ENCODE measurements at regions not wholly inside any gene's neighbourhood (a gene's known extent, or its start where the extent isn't known, plus 50 kb on each side); places are given as distances from the start of the nearest gene placed in this dataset.
A peak's percentile ranks its signal among the peaks of the same experiment; 100 is the strongest.

DNA sequence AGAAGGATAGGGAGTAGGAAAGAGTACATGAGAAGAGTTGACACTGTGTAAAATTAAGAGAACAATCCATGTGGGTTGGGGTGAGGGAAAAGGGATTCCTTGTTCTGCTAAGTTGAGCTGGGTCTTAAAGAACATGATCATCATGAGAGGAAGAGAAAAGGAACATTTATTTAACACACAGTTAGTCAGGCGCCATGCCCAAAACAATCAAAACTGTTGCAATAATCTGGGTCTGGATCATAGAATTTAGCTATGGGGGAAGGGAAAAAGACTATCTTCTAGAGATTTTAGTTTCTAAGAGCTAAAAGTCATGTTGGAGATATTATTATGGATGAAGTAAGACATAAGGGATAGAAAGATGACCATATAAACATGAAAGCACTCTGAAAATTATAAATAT is 178.9 kb downstream of the SEM1 start:
- TF ChIP-seq, protein P1, sequence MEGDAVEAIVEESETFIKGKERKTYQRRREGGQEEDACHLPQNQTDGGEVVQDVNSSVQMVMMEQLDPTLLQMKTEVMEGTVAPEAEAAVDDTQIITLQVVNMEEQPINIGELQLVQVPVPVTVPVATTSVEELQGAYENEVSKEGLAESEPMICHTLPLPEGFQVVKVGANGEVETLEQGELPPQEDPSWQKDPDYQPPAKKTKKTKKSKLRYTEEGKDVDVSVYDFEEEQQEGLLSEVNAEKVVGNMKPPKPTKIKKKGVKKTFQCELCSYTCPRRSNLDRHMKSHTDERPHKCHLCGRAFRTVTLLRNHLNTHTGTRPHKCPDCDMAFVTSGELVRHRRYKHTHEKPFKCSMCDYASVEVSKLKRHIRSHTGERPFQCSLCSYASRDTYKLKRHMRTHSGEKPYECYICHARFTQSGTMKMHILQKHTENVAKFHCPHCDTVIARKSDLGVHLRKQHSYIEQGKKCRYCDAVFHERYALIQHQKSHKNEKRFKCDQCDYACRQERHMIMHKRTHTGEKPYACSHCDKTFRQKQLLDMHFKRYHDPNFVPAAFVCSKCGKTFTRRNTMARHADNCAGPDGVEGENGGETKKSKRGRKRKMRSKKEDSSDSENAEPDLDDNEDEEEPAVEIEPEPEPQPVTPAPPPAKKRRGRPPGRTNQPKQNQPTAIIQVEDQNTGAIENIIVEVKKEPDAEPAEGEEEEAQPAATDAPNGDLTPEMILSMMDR (IDR thresholded peaks at IDR 0.05; ENCODE audit: insufficient read depth, low read depth, low read length): no peak

DNA sequence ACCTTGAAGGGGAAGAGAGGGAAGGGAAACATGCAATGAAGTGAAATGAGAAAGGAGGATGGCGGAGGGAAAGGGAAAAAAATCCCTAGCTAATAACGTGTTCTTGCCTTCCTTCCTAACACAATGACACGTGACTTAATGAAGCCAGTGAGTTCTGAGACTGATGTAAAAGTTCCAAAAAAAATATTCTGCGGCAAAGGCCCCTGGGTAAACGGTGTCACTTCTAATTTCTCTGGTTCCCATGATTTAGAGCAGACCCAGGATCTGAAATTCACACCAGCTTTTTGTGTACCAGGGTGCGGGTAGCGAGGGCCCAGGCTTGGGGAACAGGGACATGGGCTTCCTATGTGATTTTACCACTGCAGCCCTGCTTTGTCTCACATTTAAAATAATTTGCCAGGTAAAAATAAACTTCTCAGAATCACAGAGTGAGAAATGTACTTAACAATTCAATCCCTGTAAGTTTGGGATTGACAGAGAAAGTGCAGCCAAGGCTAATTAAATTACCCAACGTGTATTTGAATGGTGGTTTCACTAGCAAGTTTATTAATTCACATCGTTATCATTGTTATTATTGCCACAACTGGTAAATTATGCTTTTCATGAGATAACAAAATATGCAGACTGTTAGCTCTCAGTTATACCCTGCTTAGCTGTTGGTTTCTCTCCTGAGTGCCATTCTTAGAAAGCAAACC is 182.4 kb downstream of the SEM1 start:
- TF ChIP-seq, protein P1 (IDR thresholded peaks at IDR 0.05; ENCODE audit: insufficient read depth, low read depth, low read length): no peak
- H3K4me3 ChIP-seq (ENCODE audit: low read depth, low read length): no peak overlapping the region
- DNase-seq (ENCODE audit: low read depth): no peak

More for the DNA sequence above, 178.9 kb downstream of the SEM1 start:
- H3K4me3 ChIP-seq (ENCODE audit: low read depth, low read length): no peak overlapping the region
- DNase-seq (ENCODE audit: low read depth): no peak

DNA sequence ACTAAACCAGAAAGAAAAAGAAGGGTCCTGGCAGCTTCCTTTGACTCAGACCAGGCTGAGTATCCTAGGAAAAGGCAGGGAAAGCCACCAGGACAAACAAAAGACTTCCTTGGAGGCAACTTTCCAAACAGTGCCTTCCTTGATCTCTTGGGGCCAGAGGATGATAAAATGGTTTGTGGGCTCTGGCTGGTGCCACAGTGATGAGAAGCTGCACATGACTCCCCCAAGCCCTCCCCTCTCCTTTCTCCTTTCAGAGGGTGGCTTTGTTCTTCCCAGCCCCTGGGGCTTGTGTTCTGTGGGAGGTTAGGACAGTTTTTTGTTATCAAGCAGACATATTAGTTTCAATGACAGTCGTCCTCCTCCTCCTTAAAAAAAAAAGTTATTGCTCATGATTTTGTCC is 183.2 kb downstream of the SEM1 start:
- no peak overlapping the region for H3K4me3 ChIP-seq (ENCODE audit: low read depth, low read length)
- DNase-seq (ENCODE audit: low read depth): no peak
- TF ChIP-seq, protein P1 (IDR thresholded peaks at IDR 0.05; ENCODE audit: insufficient read depth, low read depth, low read length): no peak

DNA sequence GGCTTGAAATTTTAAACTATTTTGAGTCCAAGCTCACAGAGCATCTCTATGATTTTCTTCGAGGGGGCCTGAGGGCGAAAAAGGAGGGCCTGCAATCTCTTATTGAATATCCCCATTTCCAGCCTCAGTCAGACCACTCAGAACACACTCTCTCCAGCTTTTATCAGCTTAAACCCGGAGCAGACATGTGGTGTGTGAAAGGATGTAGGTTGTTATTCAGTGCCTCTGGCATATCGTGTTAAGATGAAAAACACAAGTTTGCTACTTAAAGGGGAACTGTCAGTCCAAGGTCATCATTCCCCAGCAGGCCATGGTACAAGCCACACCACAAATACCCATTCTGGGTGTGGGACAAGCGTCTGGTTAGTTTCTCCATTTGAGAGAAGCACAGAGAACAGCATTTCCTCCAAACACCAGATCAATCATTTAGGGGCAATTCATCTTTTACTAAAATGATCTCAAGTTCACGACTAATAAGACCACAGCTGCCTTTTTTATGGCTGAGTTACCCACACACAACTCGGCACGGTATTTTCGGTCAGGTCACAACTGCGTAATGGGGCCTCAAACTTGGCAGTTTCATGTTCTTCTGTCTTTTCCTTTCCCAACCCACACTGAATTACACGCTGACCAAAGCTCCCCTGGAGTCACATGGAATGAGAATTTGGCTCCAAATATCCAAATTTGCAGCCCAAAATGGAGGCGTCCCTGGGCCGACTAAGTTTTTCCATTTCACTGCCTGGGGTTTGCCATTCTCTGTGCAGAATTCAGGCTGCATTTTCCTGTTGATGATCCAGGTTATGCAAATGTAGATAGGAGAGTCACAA is 188.4 kb downstream of the SEM1 start:
- TF ChIP-seq, protein P1 (IDR thresholded peaks at IDR 0.05; ENCODE audit: insufficient read depth, low read depth, low read length): no peak
- no peak for DNase-seq (ENCODE audit: low read depth)
- H3K4me3 ChIP-seq (ENCODE audit: low read depth, low read length): no peak overlapping the region

DNA sequence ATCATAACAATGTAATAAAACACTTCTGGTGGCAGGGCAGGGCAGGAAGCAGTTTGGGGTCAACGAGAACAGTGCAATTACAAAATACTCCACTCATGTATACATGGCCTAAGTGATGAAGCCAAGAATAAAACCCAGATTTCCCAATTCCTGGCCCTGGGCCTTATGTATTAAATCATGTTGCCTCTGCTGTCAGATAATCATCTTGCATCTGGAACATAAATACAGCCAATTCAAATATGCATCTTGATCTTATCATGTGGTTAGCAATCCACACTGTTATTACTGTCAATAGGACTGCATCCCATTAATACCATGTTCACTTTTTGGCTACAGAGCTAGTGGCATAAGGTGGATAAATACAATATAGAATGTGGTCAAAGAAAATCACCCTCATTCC is 186.5 kb upstream of the SLC25A13 start:
- H3K4me3 ChIP-seq (ENCODE audit: low read depth, low read length): no peak overlapping the region
- DNase-seq (ENCODE audit: low read depth): peak; percentile 44
- TF ChIP-seq, protein P1 (IDR thresholded peaks at IDR 0.05; ENCODE audit: insufficient read depth, low read depth, low read length): no peak

- DNase-seq (ENCODE audit: low read depth): no peak
- no peak overlapping the region for H3K4me3 ChIP-seq (ENCODE audit: low read depth, low read length)
- TF ChIP-seq, protein P1 (IDR thresholded peaks at IDR 0.05; ENCODE audit: insufficient read depth, low read depth, low read length): no peak
Measured at GRCh38 chr7:96503597-96503996, 181.7 kb upstream of the SLC25A13 start.

Data from fibroblast of villous mesenchyme (primary cell).